PC-9 (cell line): ENCODE measurements at regions not wholly inside any gene's neighbourhood (a gene's known extent, or its start where the extent isn't known, plus 50 kb on each side); places are given as distances from the start of the nearest gene placed in this dataset.

Experiments
- EZH2 ChIP-seq: fragments of 200-600 bp; sonication (generic); IDR thresholded peaks from 2 replicates; pipeline ENCODE4 v1.8.0; 2017; ENCODE audit warnings: antibody characterized with exemption, low read depth
- TF ChIP-seq, protein P1 (sequence below): fragments of 200-600 bp; sonication (generic); conservative IDR thresholded peaks from 2 replicates; pipeline ENCODE4 v1.6.1; 2017; ENCODE audit warnings: mixed run types, antibody characterized with exemption, mild to moderate bottlenecking, moderate library complexity

DNA sequence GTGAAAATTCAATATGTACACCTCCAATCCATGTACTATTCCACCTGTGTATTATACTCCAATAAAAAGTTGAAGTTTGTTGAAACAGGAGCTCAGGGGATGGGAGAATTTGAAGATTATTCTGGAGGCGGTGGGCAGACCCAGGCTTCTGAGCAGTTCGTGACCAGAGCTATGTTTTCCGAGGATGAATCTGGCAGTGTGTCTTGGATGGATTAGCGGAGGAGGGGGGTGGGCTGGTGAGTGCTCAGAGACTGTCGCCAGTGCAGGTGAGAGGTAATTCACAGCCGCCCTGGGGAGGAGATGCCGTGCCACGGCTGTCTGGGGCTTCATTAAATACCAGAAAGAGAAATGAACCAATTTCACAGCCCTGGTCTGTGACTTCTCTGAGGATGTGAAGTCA is 283.0 kb upstream of the RTL1 start:
- TF ChIP-seq, protein P1, sequence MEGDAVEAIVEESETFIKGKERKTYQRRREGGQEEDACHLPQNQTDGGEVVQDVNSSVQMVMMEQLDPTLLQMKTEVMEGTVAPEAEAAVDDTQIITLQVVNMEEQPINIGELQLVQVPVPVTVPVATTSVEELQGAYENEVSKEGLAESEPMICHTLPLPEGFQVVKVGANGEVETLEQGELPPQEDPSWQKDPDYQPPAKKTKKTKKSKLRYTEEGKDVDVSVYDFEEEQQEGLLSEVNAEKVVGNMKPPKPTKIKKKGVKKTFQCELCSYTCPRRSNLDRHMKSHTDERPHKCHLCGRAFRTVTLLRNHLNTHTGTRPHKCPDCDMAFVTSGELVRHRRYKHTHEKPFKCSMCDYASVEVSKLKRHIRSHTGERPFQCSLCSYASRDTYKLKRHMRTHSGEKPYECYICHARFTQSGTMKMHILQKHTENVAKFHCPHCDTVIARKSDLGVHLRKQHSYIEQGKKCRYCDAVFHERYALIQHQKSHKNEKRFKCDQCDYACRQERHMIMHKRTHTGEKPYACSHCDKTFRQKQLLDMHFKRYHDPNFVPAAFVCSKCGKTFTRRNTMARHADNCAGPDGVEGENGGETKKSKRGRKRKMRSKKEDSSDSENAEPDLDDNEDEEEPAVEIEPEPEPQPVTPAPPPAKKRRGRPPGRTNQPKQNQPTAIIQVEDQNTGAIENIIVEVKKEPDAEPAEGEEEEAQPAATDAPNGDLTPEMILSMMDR, result no peak
- TF ChIP-seq EZH2, result no peak
